ENCODE measurements at regions not wholly inside any gene's neighbourhood (a gene's known extent, or its start where the extent isn't known, plus 50 kb on each side); places are given as distances from the start of the nearest gene placed in this dataset.

- TF ChIP-seq GABPA (IDR thresholded peaks at IDR 0.05; ENCODE audit: low read depth) = no peak
- TF ChIP-seq SPI1 (IDR thresholded peaks at IDR 0.05; ENCODE audit: borderline replicate concordance, low read depth) = no peak
Measured at GRCh38 chr4:65175585-65175984, 494.7 kb downstream of the EPHA5 start.
